ENCODE measurements at regions not wholly inside any gene's neighbourhood (a gene's known extent, or its start where the extent isn't known, plus 50 kb on each side); places are given as distances from the start of the nearest gene placed in this dataset.

DNA sequence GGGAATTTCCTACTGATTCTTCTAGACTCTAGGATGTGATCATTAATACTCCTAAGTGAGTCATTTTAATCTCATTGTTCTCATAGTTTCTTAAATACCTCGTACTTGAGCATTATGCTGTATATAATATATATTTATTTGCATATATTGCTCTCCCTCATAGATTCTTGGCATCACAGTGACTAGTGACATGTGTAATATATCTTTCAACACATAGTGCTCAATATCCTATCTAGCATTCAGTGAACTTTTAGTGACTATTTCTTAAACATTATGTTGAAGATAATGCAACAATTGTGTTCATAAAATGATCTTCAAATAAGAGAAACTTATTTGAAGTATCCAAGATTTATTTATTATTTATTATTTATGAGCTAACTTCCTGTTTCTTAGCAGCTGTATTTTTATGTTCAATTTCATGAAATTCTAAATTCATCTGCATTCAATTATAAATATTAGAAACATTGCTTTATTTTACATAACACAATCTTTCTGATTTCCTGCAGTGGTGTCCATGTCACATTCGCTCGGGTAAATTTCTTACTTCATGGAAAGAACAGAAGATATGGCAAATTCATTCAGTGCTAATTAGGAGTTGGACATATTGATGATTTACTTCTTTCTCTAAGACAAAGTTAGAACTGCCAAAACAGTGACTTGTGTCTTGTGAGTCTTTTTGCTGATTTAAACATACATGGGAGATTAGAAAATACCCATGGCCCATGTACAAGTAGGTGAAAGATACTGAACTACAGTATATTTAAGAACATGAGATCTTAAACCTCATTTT lies 1095.5 kb upstream of the IGFBP7 start:
- Histone ChIP-seq H3K4me1 (ENCODE audit: insufficient read depth, low read length) (no peaks in the 10 kb centered on the region), H3K79me1 (ENCODE audit: insufficient read depth, low read depth, low read length, poor library complexity, severe bottlenecking) (no peaks in the 10 kb centered on the region), H3K27ac (ENCODE audit: insufficient read length, low read depth, low read length) (no peak overlapping the region), H2AK5ac (ENCODE audit: insufficient read length, low read length) (no peak overlapping the region), H3K79me2 (ENCODE audit: insufficient read depth, low read length) (no peaks in the 10 kb centered on the region), H2BK12ac (ENCODE audit: insufficient read length, low read depth, low read length) (no peak overlapping the region), H3K56ac (ENCODE audit: insufficient read length, low read depth, low read length) (no peak overlapping the region), H3K23ac (ENCODE audit: insufficient read length, low read depth, low read length) (no peak overlapping the region), H3K4ac (ENCODE audit: low read depth, low read length) (no peak overlapping the region), H3K9ac (ENCODE audit: extremely low read depth, insufficient read length, low read length) (no peak overlapping the region), H3K14ac (ENCODE audit: insufficient read depth, low read length) (no peak overlapping the region), H2BK120ac (ENCODE audit: low read depth, low read length, poor library complexity, severe bottlenecking) (no peak overlapping the region), H4K5ac (ENCODE audit: insufficient read length, low read depth, low read length) (no peak overlapping the region), H3K23me2 (ENCODE audit: insufficient read length, low read depth, low read length, poor library complexity, severe bottlenecking) (no peaks in the 10 kb centered on the region), H3T11ph (ENCODE audit: low read length) (no peak overlapping the region), H2BK15ac (ENCODE audit: low read depth, low read length) (no peak overlapping the region), H3K27me3 (ENCODE audit: insufficient read depth, low read length) (no peaks in the 10 kb centered on the region), H3K18ac (ENCODE audit: insufficient read length, low read depth, low read length) (no peak overlapping the region), H4K20me1 (ENCODE audit: control insufficient read depth, insufficient read depth, insufficient read length) (no peaks in the 10 kb centered on the region), H4K8ac (replicated peaks; ENCODE audit: insufficient read length, low read depth, low read length) (no peak overlapping the region), H3K4me2 (ENCODE audit: insufficient read depth, insufficient read length, low read length) (no peak overlapping the region), H2BK5ac (ENCODE audit: insufficient read length, low read length) (no peak overlapping the region), H4K91ac (ENCODE audit: insufficient read length, low read depth, low read length) (no peak overlapping the region), H2BK20ac (ENCODE audit: low read depth, low read length, poor library complexity, severe bottlenecking) (no peak overlapping the region), H2AFZ (ENCODE audit: low read length) (no peak overlapping the region), H3K9me3 (ENCODE audit: control insufficient read depth, low read depth, low read length) (no peaks in the 10 kb centered on the region)
- no CpG with 5 or more reads among the region's 3 CpGs for WGBS (ENCODE audit: extremely low coverage, insufficient read length, low lambda C conversion rate)
- H3K27ac Mint-ChIP-seq, result no peak overlapping the region
- no peak overlapping the region for H3K4me3 Mint-ChIP-seq
- TF ChIP-seq, protein P1, sequence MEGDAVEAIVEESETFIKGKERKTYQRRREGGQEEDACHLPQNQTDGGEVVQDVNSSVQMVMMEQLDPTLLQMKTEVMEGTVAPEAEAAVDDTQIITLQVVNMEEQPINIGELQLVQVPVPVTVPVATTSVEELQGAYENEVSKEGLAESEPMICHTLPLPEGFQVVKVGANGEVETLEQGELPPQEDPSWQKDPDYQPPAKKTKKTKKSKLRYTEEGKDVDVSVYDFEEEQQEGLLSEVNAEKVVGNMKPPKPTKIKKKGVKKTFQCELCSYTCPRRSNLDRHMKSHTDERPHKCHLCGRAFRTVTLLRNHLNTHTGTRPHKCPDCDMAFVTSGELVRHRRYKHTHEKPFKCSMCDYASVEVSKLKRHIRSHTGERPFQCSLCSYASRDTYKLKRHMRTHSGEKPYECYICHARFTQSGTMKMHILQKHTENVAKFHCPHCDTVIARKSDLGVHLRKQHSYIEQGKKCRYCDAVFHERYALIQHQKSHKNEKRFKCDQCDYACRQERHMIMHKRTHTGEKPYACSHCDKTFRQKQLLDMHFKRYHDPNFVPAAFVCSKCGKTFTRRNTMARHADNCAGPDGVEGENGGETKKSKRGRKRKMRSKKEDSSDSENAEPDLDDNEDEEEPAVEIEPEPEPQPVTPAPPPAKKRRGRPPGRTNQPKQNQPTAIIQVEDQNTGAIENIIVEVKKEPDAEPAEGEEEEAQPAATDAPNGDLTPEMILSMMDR (conservative IDR thresholded peaks at IDR 0.05), result no peak
- H3K4me1 Mint-ChIP-seq, result peaks cover 4% of the 10 kb centered on the region in 2 experiments; a peak in 3 of 4 replicates
- H3K36me3 Mint-ChIP-seq (ENCODE audit: insufficient read depth in 1 of 3, low read depth in 3 of 3), result no peaks in the 10 kb centered on the region
- no peaks in the 10 kb centered on the region for H3K27me3 Mint-ChIP-seq (ENCODE audit: low read depth)
- H3K9me3 Mint-ChIP-seq, result no peaks in the 10 kb centered on the region
- DNase-seq, result no peak
